HepG2 (cell line): ENCODE measurements at regions not wholly inside any gene's neighbourhood (a gene's known extent, or its start where the extent isn't known, plus 50 kb on each side); places are given as distances from the start of the nearest gene placed in this dataset.

Experiments
- CREB1 ChIP-seq, 2 experiments: fragments of 450-650 bp in 1 of 2; IDR thresholded peaks; 2 replicates each; pipeline ENCODE4 v1.6.1; 2016 to 2017; ENCODE audit warnings: control low read depth in 1 of 2, mild to moderate bottlenecking in 1 of 2, missing compliant biosample characterization in 1 of 2, missing genetic modification characterization in 1 of 2
- MAFG ChIP-seq: sonication (generic); formaldehyde crosslinking; IDR thresholded peaks from 2 replicates; pipeline ENCODE4 v1.5.1; 2020; ENCODE audit warnings: mild to moderate bottlenecking, missing genetic modification reagents
- MBNL3 ChIP-seq: fragments of 250-450 bp; sonication (Bioruptor Pico); conservative IDR thresholded peaks from 2 replicates; pipeline ENCODE4 v1.8.0; 2022; ENCODE audit warnings: mild to moderate bottlenecking, inconsistent platforms
- MIXL1 ChIP-seq: IDR thresholded peaks from 2 replicates; pipeline ENCODE4 v1.6.1; 2016
- RCOR2 ChIP-seq: IDR thresholded peaks from 2 replicates; pipeline ENCODE4 v1.6.1; 2016; ENCODE audit warnings: missing biosample characterization, missing genetic modification reagents
- YEATS4 ChIP-seq: sonication (generic); formaldehyde crosslinking; IDR thresholded peaks from 2 replicates; pipeline ENCODE4 v1.4.0; 2020; ENCODE audit warnings: missing genetic modification reagents, borderline replicate concordance
- ZMYM4 ChIP-seq: sonication (generic); formaldehyde crosslinking; IDR thresholded peaks from 2 replicates; pipeline ENCODE4 v1.8.1; 2023; ENCODE audit warnings: mild to moderate bottlenecking, missing genetic modification reagents
- ZNF891 ChIP-seq: sonication (generic); formaldehyde crosslinking; IDR thresholded peaks from 2 replicates; pipeline ENCODE4 v1.5.0; 2020; ENCODE audit warnings: mild to moderate bottlenecking, missing genetic modification reagents
- TF ChIP-seq, protein P1 (sequence below): sonication (generic); formaldehyde crosslinking; IDR thresholded peaks from 2 replicates; pipeline ENCODE4 v1.8.0; 2022; ENCODE audit warnings: missing genetic modification reagents, mild to moderate bottlenecking, inconsistent platforms, borderline replicate concordance
- TF ChIP-seq, protein P2 (sequence below): sonication (generic); formaldehyde crosslinking; IDR thresholded peaks from 2 replicates; pipeline ENCODE4 v1.4.0; 2020; ENCODE audit warnings: missing genetic modification reagents, borderline replicate concordance
- TF ChIP-seq, protein P3 (sequence below): sonication (generic); formaldehyde crosslinking; IDR thresholded peaks from 2 replicates; pipeline ENCODE4 v1.4.0; 2020; ENCODE audit warnings: missing genetic modification reagents; ENCODE audit errors: not compliant biosample characterization
- TF ChIP-seq, protein P4 (sequence below): sonication (generic); formaldehyde crosslinking; IDR thresholded peaks from 2 replicates; pipeline ENCODE4 v1.4.0; 2020; ENCODE audit warnings: missing genetic modification reagents
- TF ChIP-seq, protein P5 (sequence below): sonication (generic); formaldehyde crosslinking; IDR thresholded peaks from 2 replicates; pipeline ENCODE4 v1.4.0; 2020; ENCODE audit warnings: mild to moderate bottlenecking, missing genetic modification reagents

DNA sequence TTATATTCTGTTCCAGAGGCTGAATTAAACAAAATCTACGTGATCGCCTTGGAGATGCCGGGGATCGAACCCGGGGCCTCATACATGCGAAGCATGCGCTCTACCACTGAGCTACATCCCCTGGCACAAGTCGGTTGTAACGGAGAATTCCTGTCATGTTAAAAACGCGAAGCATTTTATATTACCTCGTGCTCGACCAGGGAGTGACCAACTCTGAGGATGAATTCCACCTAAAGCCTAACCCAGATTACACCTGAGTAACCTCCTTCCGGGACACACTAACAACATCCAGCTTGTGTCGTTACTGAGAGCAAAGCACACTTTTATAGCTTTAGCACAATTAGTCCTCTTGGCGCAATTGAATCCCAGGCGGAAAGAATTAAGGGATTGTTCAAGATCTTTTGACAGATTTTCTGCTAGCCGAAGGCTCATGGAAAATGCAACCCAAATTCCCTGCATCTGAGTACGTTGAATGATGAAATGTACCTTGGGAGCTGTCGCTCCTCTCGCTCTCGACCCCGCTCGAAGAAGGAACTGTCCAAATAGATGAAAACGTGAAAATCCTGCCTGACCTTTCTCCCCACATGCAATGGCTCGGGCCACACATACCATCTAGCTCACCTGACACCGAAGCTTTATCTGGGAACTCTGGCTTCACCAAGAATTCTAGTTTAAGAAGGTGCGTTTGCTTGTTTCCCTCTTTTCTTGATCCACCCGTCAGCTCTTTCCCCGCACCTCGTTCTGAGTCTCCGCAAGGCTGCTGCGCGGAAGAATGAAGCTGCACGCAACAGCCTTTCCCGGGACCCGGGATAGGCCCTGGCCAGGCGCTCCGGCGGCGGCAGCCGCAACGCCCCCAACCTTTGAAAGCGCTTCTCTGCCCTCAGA lies 148.3 kb downstream of the GPX5 start (continued):
- TF ChIP-seq, protein P1, sequence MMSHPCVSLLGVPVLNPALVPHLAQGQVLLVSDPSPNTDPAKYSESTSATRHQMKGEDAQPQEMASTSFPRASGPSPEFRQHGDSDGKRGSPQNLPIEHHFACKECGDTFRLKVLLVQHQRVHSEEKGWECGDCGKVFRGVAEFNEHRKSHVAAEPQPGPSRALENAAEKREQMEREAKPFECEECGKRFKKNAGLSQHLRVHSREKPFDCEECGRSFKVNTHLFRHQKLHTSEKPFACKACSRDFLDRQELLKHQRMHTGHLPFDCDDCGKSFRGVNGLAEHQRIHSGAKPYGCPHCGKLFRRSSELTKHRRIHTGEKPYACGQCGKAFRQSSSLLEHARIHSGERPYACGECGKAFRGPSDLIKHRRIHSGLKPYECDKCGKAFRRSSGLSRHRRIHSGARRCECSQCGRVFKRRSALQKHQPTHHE: 0 out of 2 replicates have a peak, but pooled peaks have one; percentile 50
- TF ChIP-seq, protein P2, sequence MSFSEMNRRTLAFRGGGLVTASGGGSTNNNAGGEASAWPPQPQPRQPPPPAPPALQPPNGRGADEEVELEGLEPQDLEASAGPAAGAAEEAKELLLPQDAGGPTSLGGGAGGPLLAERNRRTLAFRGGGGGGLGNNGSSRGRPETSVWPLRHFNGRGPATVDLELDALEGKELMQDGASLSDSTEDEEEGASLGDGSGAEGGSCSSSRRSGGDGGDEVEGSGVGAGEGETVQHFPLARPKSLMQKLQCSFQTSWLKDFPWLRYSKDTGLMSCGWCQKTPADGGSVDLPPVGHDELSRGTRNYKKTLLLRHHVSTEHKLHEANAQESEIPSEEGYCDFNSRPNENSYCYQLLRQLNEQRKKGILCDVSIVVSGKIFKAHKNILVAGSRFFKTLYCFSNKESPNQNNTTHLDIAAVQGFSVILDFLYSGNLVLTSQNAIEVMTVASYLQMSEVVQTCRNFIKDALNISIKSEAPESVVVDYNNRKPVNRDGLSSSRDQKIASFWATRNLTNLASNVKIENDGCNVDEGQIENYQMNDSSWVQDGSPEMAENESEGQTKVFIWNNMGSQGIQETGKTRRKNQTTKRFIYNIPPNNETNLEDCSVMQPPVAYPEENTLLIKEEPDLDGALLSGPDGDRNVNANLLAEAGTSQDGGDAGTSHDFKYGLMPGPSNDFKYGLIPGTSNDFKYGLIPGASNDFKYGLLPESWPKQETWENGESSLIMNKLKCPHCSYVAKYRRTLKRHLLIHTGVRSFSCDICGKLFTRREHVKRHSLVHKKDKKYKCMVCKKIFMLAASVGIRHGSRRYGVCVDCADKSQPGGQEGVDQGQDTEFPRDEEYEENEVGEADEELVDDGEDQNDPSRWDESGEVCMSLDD: no peak
- TF ChIP-seq CREB1 (IDR thresholded peaks at IDR 0.05) (no peak), CREB1 (CRISPR knock-in tag; IDR thresholded peaks at IDR 0.05) (peak; percentile 35; the same call in 1 of the 2 replicates), MBNL3 (CRISPR knock-in tag) (no peak), YEATS4 (CRISPR knock-in tag) (peak; percentile 62), MIXL1 (CRISPR knock-in tag) (0 out of 2 replicates have a peak, but pooled peaks have one; percentile 25), ZNF891 (peak; percentile 77; the same call in 1 of the 2 replicates), ZMYM4 (CRISPR knock-in tag) (no peak), MAFG (CRISPR knock-in tag) (no peak), RCOR2 (CRISPR knock-in tag) (peak; percentile 68; the same call in 1 of the 2 replicates)
- TF ChIP-seq, protein P3, sequence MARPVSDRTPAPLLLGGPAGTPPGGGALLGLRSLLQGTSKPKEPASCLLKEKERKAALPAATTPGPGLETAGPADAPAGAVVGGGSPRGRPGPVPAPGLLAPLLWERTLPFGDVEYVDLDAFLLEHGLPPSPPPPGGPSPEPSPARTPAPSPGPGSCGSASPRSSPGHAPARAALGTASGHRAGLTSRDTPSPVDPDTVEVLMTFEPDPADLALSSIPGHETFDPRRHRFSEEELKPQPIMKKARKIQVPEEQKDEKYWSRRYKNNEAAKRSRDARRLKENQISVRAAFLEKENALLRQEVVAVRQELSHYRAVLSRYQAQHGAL: no peak
- TF ChIP-seq, protein P4, sequence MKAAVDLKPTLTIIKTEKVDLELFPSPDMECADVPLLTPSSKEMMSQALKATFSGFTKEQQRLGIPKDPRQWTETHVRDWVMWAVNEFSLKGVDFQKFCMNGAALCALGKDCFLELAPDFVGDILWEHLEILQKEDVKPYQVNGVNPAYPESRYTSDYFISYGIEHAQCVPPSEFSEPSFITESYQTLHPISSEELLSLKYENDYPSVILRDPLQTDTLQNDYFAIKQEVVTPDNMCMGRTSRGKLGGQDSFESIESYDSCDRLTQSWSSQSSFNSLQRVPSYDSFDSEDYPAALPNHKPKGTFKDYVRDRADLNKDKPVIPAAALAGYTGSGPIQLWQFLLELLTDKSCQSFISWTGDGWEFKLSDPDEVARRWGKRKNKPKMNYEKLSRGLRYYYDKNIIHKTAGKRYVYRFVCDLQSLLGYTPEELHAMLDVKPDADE: no peak
- TF ChIP-seq, protein P5, sequence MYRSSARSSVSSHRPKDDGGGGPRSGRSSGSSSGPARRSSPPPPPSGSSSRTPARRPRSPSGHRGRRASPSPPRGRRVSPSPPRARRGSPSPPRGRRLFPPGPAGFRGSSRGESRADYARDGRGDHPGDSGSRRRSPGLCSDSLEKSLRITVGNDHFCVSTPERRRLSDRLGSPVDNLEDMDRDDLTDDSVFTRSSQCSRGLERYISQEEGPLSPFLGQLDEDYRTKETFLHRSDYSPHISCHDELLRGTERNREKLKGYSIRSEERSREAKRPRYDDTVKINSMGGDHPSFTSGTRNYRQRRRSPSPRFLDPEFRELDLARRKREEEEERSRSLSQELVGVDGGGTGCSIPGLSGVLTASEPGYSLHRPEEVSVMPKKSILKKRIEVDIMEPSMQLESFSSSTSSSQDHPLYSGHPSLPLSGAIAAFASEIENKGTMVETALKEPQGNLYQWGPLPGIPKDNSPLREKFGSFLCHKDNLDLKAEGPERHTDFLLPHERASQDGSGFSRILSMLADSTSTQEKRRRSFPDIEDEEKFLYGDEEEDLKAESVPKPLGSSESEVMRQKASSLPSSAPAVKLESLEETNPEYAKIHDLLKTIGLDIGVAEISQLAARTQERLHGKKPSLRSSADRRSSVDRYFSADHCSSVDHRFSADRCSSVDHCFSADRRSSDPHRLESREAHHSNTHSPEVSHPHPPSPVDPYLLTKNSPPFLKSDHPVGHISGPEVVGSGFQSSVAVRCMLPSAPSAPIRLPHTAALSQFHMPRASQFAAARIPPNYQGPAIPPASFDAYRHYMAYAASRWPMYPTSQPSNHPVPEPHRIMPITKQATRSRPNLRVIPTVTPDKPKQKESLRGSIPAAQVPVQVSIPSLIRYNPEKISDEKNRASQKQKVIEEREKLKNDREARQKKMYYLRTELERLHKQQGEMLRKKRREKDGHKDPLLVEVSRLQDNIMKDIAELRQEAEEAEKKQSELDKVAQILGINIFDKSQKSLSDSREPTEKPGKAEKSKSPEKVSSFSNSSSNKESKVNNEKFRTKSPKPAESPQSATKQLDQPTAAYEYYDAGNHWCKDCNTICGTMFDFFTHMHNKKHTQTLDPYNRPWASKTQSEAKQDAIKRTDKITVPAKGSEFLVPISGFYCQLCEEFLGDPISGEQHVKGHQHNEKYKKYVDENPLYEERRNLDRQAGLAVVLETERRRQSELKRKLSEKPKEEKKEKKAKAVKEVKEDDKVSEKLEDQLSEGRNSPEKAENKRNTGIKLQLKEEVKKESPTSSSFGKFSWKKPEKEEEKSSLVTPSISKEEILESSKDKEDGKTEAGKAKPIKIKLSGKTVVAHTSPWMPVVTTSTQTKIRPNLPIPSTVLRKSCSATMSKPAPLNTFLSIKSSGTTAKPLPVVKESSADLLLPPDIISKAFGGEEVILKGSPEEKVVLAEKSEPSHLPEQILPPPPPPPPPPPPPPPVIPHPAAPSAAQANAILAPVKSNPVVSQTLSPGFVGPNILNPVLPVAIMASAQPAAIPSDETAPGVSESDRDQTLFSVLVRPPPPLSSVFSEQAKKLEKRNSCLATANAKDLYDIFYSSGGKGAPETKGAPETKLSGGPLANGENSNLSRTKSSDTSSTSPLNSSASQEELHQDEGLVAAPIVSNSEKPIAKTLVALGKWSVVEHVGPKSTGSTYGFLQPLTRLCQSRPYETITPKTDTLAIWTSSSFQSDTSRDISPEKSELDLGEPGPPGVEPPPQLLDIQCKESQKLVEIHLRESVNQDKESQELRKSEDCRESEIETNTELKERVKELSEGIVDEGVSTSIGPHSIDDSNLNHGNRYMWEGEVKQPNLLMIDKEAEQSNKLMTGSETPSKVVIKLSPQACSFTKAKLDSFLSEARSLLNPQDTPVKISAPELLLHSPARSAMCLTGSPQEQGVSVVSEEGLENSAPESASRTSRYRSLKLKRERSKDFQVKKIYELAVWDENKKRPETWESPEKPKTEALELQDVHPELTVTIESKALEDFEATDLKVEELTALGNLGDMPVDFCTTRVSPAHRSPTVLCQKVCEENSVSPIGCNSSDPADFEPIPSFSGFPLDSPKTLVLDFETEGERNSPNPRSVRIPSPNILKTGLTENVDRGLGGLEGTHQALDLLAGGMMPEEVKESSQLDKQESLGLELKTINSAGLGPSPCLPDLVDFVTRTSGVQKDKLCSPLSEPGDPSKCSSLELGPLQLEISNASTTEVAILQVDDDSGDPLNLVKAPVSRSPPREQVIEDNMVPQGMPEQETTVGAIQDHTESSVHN (CRISPR knock-in tag): no peak
